ENCODE measurements at regions not wholly inside any gene's neighbourhood (a gene's known extent, or its start where the extent isn't known, plus 50 kb on each side); places are given as distances from the start of the nearest gene placed in this dataset.

DNA sequence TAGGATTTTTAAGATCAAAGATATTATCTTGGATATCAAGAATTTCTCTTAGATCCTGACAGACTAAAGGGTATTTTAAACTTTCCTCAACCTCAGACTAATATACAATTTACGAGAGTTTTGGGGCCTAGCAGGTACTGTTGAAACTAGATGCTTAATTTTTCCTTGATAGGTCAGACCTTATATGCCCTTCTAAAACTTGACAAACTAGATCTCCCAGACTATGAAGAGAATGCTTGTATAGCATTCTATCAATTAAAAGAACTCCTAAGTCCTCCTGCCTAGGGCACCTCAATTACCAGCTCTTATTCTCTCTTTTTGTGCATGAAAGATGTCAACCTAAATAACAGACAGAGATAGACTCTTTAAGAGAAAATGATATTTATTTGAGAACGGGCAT is 60.4 kb upstream of the TRIM9 start:
- H3K4me1 ChIP-seq (ENCODE audit: control insufficient read depth in 1 of 2, insufficient read depth in 2 of 2, low read length in 2 of 2), result no peaks in the 10 kb centered on the region
- no peak overlapping the region for H2AFZ ChIP-seq (ENCODE audit: insufficient read depth, low read depth, low read length, poor library complexity, severe bottlenecking)
- H3K9ac ChIP-seq (ENCODE audit: insufficient read depth, low read length, poor library complexity, severe bottlenecking), result no peak overlapping the region
- no peak overlapping the region for H3K4me2 ChIP-seq (replicated peaks; ENCODE audit: extremely low read depth, low read length, poor library complexity, severe bottlenecking)
- H3K9me3 Mint-ChIP-seq, result peaks cover 0 to 6% (median 0%) of the 10 kb centered on the region in 7 donors
- no peaks in the 10 kb centered on the region for H3K36me3 Mint-ChIP-seq
- no peak overlapping the region for H3K4me3 Mint-ChIP-seq
- intact Hi-C loops (cut with micrococcal nuclease), result no loop called here
- H3K4me1 Mint-ChIP-seq, result no peaks in the 10 kb centered on the region
- no peak for DNase-seq
- WGBS (ENCODE audit: insufficient coverage), result no CpG with 5 or more reads among the region's 2 CpGs
- H3K79me2 ChIP-seq (ENCODE audit: insufficient read depth, low read length), result no peaks in the 10 kb centered on the region
- H3K27me3 Mint-ChIP-seq (ENCODE audit: low read depth in 3 of 3), result peaks cover 0 to 2% (median 2%) of the 10 kb centered on the region in 3 donors
- no peak overlapping the region for H3K27ac Mint-ChIP-seq
- H3K9me3 ChIP-seq (replicated peaks in 1 of 2; ENCODE audit: control insufficient read depth in 1 of 2, insufficient read depth in 1 of 2, low read length in 2 of 2), result no peaks in the 10 kb centered on the region
- H3K36me3 ChIP-seq (replicated peaks in 1 of 2; ENCODE audit: control insufficient read depth in 1 of 2, insufficient read depth in 2 of 2, low read length in 2 of 2), result no peaks in the 10 kb centered on the region
- TF ChIP-seq, protein P1, sequence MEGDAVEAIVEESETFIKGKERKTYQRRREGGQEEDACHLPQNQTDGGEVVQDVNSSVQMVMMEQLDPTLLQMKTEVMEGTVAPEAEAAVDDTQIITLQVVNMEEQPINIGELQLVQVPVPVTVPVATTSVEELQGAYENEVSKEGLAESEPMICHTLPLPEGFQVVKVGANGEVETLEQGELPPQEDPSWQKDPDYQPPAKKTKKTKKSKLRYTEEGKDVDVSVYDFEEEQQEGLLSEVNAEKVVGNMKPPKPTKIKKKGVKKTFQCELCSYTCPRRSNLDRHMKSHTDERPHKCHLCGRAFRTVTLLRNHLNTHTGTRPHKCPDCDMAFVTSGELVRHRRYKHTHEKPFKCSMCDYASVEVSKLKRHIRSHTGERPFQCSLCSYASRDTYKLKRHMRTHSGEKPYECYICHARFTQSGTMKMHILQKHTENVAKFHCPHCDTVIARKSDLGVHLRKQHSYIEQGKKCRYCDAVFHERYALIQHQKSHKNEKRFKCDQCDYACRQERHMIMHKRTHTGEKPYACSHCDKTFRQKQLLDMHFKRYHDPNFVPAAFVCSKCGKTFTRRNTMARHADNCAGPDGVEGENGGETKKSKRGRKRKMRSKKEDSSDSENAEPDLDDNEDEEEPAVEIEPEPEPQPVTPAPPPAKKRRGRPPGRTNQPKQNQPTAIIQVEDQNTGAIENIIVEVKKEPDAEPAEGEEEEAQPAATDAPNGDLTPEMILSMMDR (IDR thresholded peaks at IDR 0.05), result no peak
- no peak overlapping the region for H3K4me3 ChIP-seq (replicated peaks in 1 of 3; ENCODE audit: low read depth in 2 of 3, low read length in 3 of 3)
- no peaks in the 10 kb centered on the region for H3K27me3 ChIP-seq (ENCODE audit: control insufficient read depth in 2 of 2, insufficient read depth in 2 of 2, low read length in 2 of 2)
- H4K20me1 ChIP-seq (ENCODE audit: insufficient read depth, low read length), result no peaks in the 10 kb centered on the region
- H3K27ac ChIP-seq (ENCODE audit: low read depth in 1 of 2, low read length in 2 of 2), result no peak overlapping the region

DNA sequence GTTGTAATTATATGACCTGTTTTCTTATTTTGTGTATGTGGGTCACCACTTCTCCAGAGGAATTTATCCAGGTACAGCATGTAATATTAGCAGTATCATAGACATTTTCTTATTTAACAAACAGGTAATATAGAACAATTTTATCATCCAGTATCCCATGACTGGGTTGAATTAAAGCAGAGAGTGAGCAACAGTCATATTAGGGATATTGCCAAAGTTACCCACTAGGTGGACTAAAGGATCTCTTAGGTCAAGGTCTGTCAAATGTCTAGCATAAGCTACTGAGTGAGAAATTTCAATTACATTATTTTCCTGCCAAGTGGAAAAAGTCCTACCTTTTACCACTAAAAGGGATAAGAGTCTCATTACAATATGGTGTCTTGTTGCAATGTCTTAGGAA is 62.1 kb upstream of the TRIM9 start:
- Histone ChIP-seq H3K36me3 (replicated peaks in 1 of 2; ENCODE audit: control insufficient read depth in 1 of 2, insufficient read depth in 2 of 2, low read length in 2 of 2) (no peaks in the 10 kb centered on the region), H3K9me3 (replicated peaks in 1 of 2; ENCODE audit: control insufficient read depth in 1 of 2, insufficient read depth in 1 of 2, low read length in 2 of 2) (no peaks in the 10 kb centered on the region), H3K4me3 (replicated peaks in 1 of 3; ENCODE audit: low read depth in 2 of 3, low read length in 3 of 3) (no peak overlapping the region), H3K27ac (ENCODE audit: low read depth in 1 of 2, low read length in 2 of 2) (no peak overlapping the region), H3K27me3 (ENCODE audit: control insufficient read depth in 2 of 2, insufficient read depth in 2 of 2, low read length in 2 of 2) (no peaks in the 10 kb centered on the region), H3K4me1 (ENCODE audit: control insufficient read depth in 1 of 2, insufficient read depth in 2 of 2, low read length in 2 of 2) (no peaks in the 10 kb centered on the region), H3K4me2 (replicated peaks; ENCODE audit: extremely low read depth, low read length, poor library complexity, severe bottlenecking) (no peak overlapping the region), H3K9ac (ENCODE audit: insufficient read depth, low read length, poor library complexity, severe bottlenecking) (no peak overlapping the region), H3K79me2 (ENCODE audit: insufficient read depth, low read length) (no peaks in the 10 kb centered on the region), H2AFZ (ENCODE audit: insufficient read depth, low read depth, low read length, poor library complexity, severe bottlenecking) (no peak overlapping the region), H4K20me1 (ENCODE audit: insufficient read depth, low read length) (no peaks in the 10 kb centered on the region)
- TF ChIP-seq, protein P1 (IDR thresholded peaks at IDR 0.05), result peak; percentile 34
- intact Hi-C loops (cut with micrococcal nuclease), result no loop called here
- Mint-ChIP-seq H3K4me1 (no peaks in the 10 kb centered on the region), H3K4me3 (no peak overlapping the region), H3K36me3 (no peaks in the 10 kb centered on the region), H3K27ac (no peak overlapping the region), H3K9me3 (peaks cover 0 to 8% (median 0%) of the 10 kb centered on the region in 7 donors), H3K27me3 (ENCODE audit: low read depth in 3 of 3) (peaks cover 0 to 2% (median 0%) of the 10 kb centered on the region in 3 donors)
- DNase-seq, result no peak

Data from CD14-positive monocyte (primary cell).